Stimulated activated CD8-positive, alpha-beta memory T cell treated with anti-CD3 and anti-CD28 coated beads, Interleukin-7, amount 100 ng/mL, for 48 hours (primary cell): ENCODE measurements at regions not wholly inside any gene's neighbourhood (a gene's known extent, or its start where the extent isn't known, plus 50 kb on each side); places are given as distances from the start of the nearest gene placed in this dataset.

Experiments
- DNase-seq, 2 donors: peaks; one replicate each; pipeline ENCODE4 v3.0.0-alpha.2; 2020; ENCODE audit warnings: low read depth in 1 of 2; ENCODE audit errors: extremely low read depth in 1 of 2

GRCh38 chr2:22902180-22902550, 482.8 kb upstream of the KLHL29 start:
- DNase-seq = no peak

GRCh38 chr2:22902662-22903165, 482.3 kb upstream of the KLHL29 start:
- no peak for DNase-seq

- no peak for DNase-seq
Measured at GRCh38 chr2:22903616-22904015, 481.4 kb upstream of the KLHL29 start.

GRCh38 chr2:22904126-22904684, 480.8 kb upstream of the KLHL29 start:
- no peak for DNase-seq

GRCh38 chr2:22907330-22907729, 477.6 kb upstream of the KLHL29 start:
- DNase-seq = no peak

- no peak for DNase-seq
Measured at GRCh38 chr2:22912398-22912797, 472.6 kb upstream of the KLHL29 start.

GRCh38 chr2:22929998-22930397, 455.0 kb upstream of the KLHL29 start:
- DNase-seq = no peak

- no peak for DNase-seq
Measured at GRCh38 chr2:22930781-22931180, 454.2 kb upstream of the KLHL29 start.

GRCh38 chr2:22932288-22932687, 452.7 kb upstream of the KLHL29 start:
- no peak for DNase-seq

GRCh38 chr2:22934747-22935146, 450.2 kb upstream of the KLHL29 start:
- no peak for DNase-seq

GRCh38 chr2:22942441-22942840, 442.5 kb upstream of the KLHL29 start:
- DNase-seq = no peak

- DNase-seq = no peak
Measured at GRCh38 chr2:22944143-22944542, 440.8 kb upstream of the KLHL29 start.

GRCh38 chr2:22946553-22946952, 438.4 kb upstream of the KLHL29 start:
- no peak for DNase-seq

- no peak for DNase-seq
Measured at GRCh38 chr2:22947741-22948140, 437.2 kb upstream of the KLHL29 start.

- no peak for DNase-seq
Measured at GRCh38 chr2:22950431-22950830, 434.5 kb upstream of the KLHL29 start.

- no peak for DNase-seq
Measured at GRCh38 chr2:22952656-22953225, 432.2 kb upstream of the KLHL29 start.

- DNase-seq = no peak
Measured at GRCh38 chr2:22957446-22957845, 427.5 kb upstream of the KLHL29 start.

GRCh38 chr2:22958308-22958707, 426.7 kb upstream of the KLHL29 start:
- DNase-seq = no peak

- DNase-seq = no peak
Measured at GRCh38 chr2:22967756-22968155, 417.2 kb upstream of the KLHL29 start.

- DNase-seq = no peak
Measured at GRCh38 chr2:22970284-22970975, 414.5 kb upstream of the KLHL29 start.

GRCh38 chr2:22970991-22971390, 414.0 kb upstream of the KLHL29 start:
- DNase-seq = no peak

GRCh38 chr2:22981785-22982184, 403.2 kb upstream of the KLHL29 start:
- DNase-seq = no peak
